ENCODE measurements at regions not wholly inside any gene's neighbourhood (a gene's known extent, or its start where the extent isn't known, plus 50 kb on each side); places are given as distances from the start of the nearest gene placed in this dataset.

DNA sequence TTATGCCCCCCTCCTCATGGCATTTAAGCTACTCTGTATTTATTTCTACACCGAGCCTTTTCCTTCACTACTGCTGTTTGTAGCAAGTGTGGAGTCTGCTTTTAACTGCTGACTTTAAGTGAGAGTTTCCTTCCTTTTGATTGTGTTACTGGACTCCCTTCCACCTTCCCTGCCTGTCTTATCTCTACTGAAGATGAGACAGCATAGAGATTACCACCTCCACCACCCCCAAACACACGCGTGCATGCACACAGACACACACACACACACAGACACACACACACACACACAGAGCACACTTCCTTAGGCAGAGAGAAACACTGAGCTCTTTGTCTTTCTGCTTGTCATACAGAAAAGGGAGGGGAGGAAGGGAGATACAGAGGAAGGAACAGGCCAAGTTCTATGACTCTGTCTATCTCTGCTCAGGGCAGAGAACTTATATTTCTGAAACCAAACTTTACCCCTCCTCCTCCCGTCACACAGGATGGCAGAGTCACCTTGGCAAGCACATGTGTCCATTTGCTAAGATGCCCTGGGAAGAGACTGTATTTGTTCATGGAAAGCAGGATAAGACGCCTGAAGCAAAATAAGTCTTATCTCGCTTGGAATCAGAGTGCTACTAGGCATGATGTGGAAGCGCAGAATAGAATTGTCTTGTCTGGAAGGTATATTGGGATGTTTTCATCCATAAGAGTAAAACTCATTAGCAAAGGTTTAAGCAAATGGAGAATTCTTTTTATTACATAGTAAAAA lies 81.8 kb upstream of the CAV2 start (continued):
- no peak for TF ChIP-seq GLI4 (tag by site-specific recombination; IDR thresholded peaks at IDR 0.05)
- TF ChIP-seq ZNF311 (tag by site-specific recombination; IDR thresholded peaks at IDR 0.05; ENCODE audit: borderline replicate concordance), result no peak
- TF ChIP-seq WT1 (tag by site-specific recombination; IDR thresholded peaks at IDR 0.05), result no peak
- TF ChIP-seq REPIN1 (tag by site-specific recombination; IDR thresholded peaks at IDR 0.05; ENCODE audit: low read depth), result no peak
- no peak for TF ChIP-seq BCL11A (tag by site-specific recombination; IDR thresholded peaks at IDR 0.05; ENCODE audit: low read depth)
- no peak for TF ChIP-seq ZNF16 (tag by site-specific recombination; IDR thresholded peaks at IDR 0.05; ENCODE audit: low read depth)
- TF ChIP-seq ZNF23 (tag by site-specific recombination; IDR thresholded peaks at IDR 0.05; ENCODE audit: borderline replicate concordance), result no peak
- no peak for TF ChIP-seq ZNF394 (tag by site-specific recombination; IDR thresholded peaks at IDR 0.05; ENCODE audit: borderline replicate concordance)
- TF ChIP-seq PRDM1 (tag by site-specific recombination; IDR thresholded peaks at IDR 0.05), result peak; percentile 65; the same call in 1 of the 2 replicates
- TF ChIP-seq, protein P1, sequence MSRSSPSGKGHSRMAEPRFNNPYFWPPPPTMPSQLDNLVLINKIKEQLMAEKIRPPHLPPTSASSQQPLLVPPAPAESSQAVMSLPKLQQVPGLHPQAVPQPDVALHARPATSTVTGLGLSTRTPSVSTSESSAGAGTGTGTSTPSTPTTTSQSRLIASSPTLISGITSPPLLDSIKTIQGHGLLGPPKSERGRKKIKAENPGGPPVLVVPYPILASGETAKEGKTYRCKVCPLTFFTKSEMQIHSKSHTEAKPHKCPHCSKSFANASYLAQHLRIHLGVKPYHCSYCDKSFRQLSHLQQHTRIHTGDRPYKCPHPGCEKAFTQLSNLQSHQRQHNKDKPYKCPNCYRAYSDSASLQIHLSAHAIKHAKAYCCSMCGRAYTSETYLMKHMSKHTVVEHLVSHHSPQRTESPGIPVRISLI (tag by site-specific recombination; IDR thresholded peaks at IDR 0.05), result no peak

DNA sequence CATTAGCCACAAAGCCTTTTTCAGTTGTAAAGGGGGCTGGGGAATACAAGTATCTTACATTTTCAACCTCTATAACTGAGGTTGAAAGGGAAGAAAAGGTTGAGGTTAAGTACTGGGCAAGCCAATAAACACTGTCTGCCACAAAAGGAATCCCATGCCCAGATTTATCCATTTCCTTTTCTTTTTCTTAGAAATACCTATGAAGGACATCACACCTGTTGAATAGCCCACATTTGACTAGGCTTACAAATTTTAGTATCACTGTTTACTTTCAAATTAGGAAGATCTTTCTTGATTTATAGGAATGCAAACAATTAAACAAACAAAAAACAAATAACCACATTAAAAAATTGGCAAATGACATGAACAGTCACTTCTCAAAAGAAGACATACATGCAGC lies 81.0 kb upstream of the CAV2 start:
- Histone ChIP-seq H3K9me3 (ENCODE audit: control insufficient read depth, insufficient read depth, low read depth, low read length) (no peaks in the 10 kb centered on the region), H3K27ac (ENCODE audit: extremely low read depth, low read depth, low read length) (no peak overlapping the region), H3K4me3 (ENCODE audit: low read depth, low read length) (no peak overlapping the region), H3K4me1 (ENCODE audit: control insufficient read depth, insufficient read depth, low read length) (no peaks in the 10 kb centered on the region), H3K36me3 (ENCODE audit: control insufficient read depth in 2 of 2, insufficient read depth in 1 of 2, low read length in 2 of 2) (no peaks in the 10 kb centered on the region)
- TF ChIP-seq, protein P2, sequence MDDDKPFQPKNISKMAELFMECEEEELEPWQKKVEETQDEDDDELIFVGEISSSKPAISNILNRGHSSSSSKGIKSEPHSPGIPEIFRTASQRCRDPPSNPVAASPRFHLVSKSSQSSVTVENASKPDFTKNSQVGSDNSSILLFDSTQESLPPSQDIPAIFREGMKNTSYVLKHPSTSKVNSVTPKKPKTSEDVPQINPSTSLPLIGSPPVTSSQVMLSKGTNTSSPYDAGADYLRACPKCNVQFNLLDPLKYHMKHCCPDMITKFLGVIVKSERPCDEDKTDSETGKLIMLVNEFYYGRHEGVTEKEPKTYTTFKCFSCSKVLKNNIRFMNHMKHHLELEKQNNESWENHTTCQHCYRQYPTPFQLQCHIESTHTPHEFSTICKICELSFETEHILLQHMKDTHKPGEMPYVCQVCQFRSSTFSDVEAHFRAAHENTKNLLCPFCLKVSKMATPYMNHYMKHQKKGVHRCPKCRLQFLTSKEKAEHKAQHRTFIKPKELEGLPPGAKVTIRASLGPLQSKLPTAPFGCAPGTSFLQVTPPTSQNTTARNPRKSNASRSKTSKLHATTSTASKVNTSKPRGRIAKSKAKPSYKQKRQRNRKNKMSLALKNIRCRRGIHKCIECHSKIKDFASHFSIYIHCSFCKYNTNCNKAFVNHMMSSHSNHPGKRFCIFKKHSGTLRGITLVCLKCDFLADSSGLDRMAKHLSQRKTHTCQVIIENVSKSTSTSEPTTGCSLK (tag by site-specific recombination; IDR thresholded peaks at IDR 0.05), result no peak
- TF ChIP-seq, protein P3, sequence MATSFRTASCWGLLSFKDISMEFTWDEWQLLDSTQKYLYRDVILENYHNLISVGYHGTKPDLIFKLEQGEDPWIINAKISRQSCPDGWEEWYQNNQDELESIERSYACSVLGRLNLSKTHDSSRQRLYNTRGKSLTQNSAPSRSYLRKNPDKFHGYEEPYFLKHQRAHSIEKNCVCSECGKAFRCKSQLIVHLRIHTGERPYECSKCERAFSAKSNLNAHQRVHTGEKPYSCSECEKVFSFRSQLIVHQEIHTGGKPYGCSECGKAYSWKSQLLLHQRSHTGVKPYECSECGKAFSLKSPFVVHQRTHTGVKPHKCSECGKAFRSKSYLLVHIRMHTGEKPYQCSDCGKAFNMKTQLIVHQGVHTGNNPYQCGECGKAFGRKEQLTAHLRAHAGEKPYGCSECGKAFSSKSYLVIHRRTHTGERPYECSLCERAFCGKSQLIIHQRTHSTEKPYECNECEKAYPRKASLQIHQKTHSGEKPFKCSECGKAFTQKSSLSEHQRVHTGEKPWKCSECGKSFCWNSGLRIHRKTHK (tag by site-specific recombination; IDR thresholded peaks at IDR 0.05), result no peak
- TF ChIP-seq ZNF510 (tag by site-specific recombination; IDR thresholded peaks at IDR 0.05; ENCODE audit: insufficient replicate concordance) (no peak), ZNF112 (tag by site-specific recombination; IDR thresholded peaks at IDR 0.05) (no peak), ZNF391 (tag by site-specific recombination; IDR thresholded peaks at IDR 0.05; ENCODE audit: borderline replicate concordance, low read depth) (no peak), ZNF335 (tag by site-specific recombination; conservative IDR thresholded peaks at IDR 0.05) (no peak), BCL11B (tag by site-specific recombination; IDR thresholded peaks at IDR 0.05; ENCODE audit: low read depth) (no peak), SCRT1 (tag by site-specific recombination; IDR thresholded peaks at IDR 0.05; ENCODE audit: borderline replicate concordance) (peak; percentile 69; the same call in 1 of the 2 replicates), ZNF654 (tag by site-specific recombination; IDR thresholded peaks at IDR 0.05; ENCODE audit: low read depth) (no peak), SCRT2 (tag by site-specific recombination; IDR thresholded peaks at IDR 0.05) (peak; percentile 87), ZSCAN30 (tag by site-specific recombination; IDR thresholded peaks at IDR 0.05) (no peak)
- TF ChIP-seq, protein P4, sequence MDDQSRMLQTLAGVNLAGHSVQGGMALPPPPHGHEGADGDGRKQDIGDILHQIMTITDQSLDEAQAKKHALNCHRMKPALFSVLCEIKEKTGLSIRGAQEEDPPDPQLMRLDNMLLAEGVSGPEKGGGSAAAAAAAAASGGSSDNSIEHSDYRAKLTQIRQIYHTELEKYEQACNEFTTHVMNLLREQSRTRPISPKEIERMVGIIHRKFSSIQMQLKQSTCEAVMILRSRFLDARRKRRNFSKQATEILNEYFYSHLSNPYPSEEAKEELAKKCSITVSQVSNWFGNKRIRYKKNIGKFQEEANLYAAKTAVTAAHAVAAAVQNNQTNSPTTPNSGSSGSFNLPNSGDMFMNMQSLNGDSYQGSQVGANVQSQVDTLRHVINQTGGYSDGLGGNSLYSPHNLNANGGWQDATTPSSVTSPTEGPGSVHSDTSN (CRISPR knock-in tag; IDR thresholded peaks at IDR 0.05), result no peak
- TF ChIP-seq, protein P5, sequence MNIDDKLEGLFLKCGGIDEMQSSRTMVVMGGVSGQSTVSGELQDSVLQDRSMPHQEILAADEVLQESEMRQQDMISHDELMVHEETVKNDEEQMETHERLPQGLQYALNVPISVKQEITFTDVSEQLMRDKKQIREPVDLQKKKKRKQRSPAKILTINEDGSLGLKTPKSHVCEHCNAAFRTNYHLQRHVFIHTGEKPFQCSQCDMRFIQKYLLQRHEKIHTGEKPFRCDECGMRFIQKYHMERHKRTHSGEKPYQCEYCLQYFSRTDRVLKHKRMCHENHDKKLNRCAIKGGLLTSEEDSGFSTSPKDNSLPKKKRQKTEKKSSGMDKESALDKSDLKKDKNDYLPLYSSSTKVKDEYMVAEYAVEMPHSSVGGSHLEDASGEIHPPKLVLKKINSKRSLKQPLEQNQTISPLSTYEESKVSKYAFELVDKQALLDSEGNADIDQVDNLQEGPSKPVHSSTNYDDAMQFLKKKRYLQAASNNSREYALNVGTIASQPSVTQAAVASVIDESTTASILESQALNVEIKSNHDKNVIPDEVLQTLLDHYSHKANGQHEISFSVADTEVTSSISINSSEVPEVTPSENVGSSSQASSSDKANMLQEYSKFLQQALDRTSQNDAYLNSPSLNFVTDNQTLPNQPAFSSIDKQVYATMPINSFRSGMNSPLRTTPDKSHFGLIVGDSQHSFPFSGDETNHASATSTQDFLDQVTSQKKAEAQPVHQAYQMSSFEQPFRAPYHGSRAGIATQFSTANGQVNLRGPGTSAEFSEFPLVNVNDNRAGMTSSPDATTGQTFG (tag by site-specific recombination; IDR thresholded peaks at IDR 0.05; ENCODE audit: borderline replicate concordance), result no peak
- CTCF ChIA-PET, result interaction anchor here (0.6 kb wide), 1 partner anchor 180 kb away, joined by 3 read pairs; no protein-coding TSS in a partner anchor
- POLR2A ChIA-PET, result no interaction called here
